ENCODE measurements at regions not wholly inside any gene's neighbourhood (a gene's known extent, or its start where the extent isn't known, plus 50 kb on each side); places are given as distances from the start of the nearest gene placed in this dataset.

GRCh38 chr4:184309241-184310170, 91.8 kb upstream of the ENPP6 start (continued):
- TF ChIP-seq IKZF1 (conservative IDR thresholded peaks at IDR 0.05) (no peak), NFXL1 (IDR thresholded peaks at IDR 0.05; ENCODE audit: borderline replicate concordance) (no peak), MEF2B (IDR thresholded peaks at IDR 0.05; ENCODE audit: partially characterized antibody, poor library complexity, severe bottlenecking) (no peak), SIN3A (IDR thresholded peaks at IDR 0.05; ENCODE audit: low read depth, low read length) (no peak), ZNF24 (IDR thresholded peaks at IDR 0.05) (no peak), EED (IDR thresholded peaks at IDR 0.05; ENCODE audit: low read depth) (no peak), MYB (IDR thresholded peaks at IDR 0.05; ENCODE audit: borderline replicate concordance, low read depth, low read length) (no peak), HDGF (IDR thresholded peaks at IDR 0.05) (no peak), YY1 (IDR thresholded peaks at IDR 0.05; ENCODE audit: low read depth, low read length) (no peak), CEBPB (IDR thresholded peaks at IDR 0.05; ENCODE audit: borderline replicate concordance in 1 of 2, low read depth in 2 of 2, low read length in 2 of 2) (no peak), KAT2A (conservative IDR thresholded peaks at IDR 0.05; ENCODE audit: control insufficient read depth, low read depth, low read length) (no peak), SMC3 (IDR thresholded peaks at IDR 0.05; ENCODE audit: borderline replicate concordance, low read length) (no peak), KDM1A (IDR thresholded peaks at IDR 0.05; ENCODE audit: borderline replicate concordance) (no peak), SREBF2 (IDR thresholded peaks at IDR 0.05; ENCODE audit: low read length) (no peak), BCL11A (IDR thresholded peaks at IDR 0.05; ENCODE audit: low read depth, low read length) (no peak), SP1 (IDR thresholded peaks at IDR 0.05; ENCODE audit: low read depth, low read length) (no peak), EZH2 (IDR thresholded peaks at IDR 0.05; ENCODE audit: borderline replicate concordance, control insufficient read depth, low read depth, low read length) (no peak), KLF5 (IDR thresholded peaks at IDR 0.05; ENCODE audit: partially characterized antibody) (no peak)
